ENCODE measurements at regions not wholly inside any gene's neighbourhood (a gene's known extent, or its start where the extent isn't known, plus 50 kb on each side); places are given as distances from the start of the nearest gene placed in this dataset.
"Not testable (repeated sequence)": the region's sequence is repeated elsewhere in the genome, so short reads cannot be mapped to it uniquely, and the experiment has no call there.

DNA sequence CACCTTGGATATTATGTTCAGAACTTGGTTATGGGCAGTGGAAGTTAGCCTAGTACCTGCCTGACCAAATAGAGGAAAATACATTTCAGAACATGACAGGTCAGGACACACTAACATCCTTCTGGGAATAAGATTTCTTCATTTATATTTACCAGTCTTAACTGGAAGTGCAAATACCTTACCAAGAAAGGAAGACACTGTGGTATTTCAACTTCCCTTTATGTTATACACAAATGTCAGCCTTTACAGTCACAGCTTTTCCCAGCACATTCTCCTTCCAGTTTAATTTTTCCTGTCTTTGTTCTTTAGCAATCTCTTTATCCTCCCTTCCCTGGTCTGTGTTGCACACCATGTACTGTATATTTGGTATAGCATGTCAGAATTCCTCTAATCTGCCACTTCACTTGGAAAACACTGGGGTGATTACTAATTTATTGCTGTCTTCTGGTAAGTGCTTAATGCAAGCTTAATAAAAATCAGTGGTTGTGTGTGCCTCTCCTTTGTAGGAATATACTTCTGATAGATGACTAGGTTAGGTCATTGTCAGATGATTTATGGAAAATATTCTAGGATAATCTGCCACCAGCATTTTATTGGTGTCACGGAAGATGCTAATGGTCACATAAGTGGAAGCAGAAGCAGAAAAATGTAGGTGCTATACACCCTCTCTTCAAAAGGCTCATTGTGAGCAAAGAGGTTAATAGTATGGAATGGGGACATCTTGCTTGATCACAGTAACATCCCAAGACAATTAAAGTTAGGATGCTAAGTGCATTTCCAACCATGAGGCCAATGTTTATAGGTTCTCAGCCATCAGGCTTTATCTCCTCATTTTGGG, 124.3 kb upstream of the STARD13 start:
- H3K4me3 ChIP-seq (replicated peaks; ENCODE audit: low read depth, low read length): no peak overlapping the region
- no peak for DNase-seq (ENCODE audit: extremely low read depth, low read depth)
- TF ChIP-seq, protein P1, sequence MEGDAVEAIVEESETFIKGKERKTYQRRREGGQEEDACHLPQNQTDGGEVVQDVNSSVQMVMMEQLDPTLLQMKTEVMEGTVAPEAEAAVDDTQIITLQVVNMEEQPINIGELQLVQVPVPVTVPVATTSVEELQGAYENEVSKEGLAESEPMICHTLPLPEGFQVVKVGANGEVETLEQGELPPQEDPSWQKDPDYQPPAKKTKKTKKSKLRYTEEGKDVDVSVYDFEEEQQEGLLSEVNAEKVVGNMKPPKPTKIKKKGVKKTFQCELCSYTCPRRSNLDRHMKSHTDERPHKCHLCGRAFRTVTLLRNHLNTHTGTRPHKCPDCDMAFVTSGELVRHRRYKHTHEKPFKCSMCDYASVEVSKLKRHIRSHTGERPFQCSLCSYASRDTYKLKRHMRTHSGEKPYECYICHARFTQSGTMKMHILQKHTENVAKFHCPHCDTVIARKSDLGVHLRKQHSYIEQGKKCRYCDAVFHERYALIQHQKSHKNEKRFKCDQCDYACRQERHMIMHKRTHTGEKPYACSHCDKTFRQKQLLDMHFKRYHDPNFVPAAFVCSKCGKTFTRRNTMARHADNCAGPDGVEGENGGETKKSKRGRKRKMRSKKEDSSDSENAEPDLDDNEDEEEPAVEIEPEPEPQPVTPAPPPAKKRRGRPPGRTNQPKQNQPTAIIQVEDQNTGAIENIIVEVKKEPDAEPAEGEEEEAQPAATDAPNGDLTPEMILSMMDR (IDR thresholded peaks at IDR 0.05; ENCODE audit: low read depth, low read length, missing control alignments): no peak

DNA sequence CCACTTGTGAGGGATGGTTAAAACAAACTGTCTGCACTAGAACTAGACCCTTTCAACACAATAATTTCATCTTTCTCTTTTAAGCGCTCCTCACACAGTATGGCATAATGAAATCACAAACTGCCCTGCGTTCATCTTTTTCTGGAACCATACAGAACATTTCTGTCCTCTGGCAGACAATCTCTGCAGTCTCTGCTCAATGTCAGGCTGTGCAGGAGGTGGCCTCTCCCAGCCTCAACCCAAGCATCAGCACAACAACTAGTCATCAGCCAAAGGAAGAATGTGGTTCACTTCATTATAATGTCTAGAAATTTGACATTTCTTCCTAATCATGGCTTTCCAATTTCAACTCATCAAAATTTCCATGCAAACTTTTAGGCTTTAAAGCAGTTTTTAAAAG, 125.1 kb upstream of the STARD13 start:
- TF ChIP-seq, protein P1 (IDR thresholded peaks at IDR 0.05; ENCODE audit: low read depth, low read length, missing control alignments): no peak
- no peak overlapping the region for H3K4me3 ChIP-seq (replicated peaks; ENCODE audit: low read depth, low read length)
- no peak for DNase-seq (ENCODE audit: extremely low read depth, low read depth)

DNA sequence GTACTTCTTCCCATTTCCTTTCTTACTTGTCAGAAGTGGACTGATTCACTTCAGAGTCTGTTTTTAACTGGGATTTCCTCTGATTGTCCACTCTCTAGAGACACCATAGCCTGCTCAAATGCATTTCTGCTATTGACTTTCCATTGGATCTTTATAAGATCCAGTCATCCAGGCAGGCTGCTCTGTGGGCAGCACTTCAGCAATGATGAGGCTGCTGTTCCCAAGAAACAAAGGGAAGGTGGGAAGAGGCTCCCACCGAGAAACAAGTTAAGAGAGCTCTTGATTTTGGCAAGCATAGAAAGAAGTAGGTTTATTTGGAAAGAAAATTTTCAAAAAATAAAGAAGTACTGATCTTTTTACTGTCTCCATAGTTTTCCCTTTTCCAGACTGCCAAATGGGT, 125.8 kb upstream of the STARD13 start:
- TF ChIP-seq, protein P1 (IDR thresholded peaks at IDR 0.05; ENCODE audit: low read depth, low read length, missing control alignments): no peak
- DNase-seq (ENCODE audit: extremely low read depth, low read depth): no peak
- no peak overlapping the region for H3K4me3 ChIP-seq (replicated peaks; ENCODE audit: low read depth, low read length)

DNA sequence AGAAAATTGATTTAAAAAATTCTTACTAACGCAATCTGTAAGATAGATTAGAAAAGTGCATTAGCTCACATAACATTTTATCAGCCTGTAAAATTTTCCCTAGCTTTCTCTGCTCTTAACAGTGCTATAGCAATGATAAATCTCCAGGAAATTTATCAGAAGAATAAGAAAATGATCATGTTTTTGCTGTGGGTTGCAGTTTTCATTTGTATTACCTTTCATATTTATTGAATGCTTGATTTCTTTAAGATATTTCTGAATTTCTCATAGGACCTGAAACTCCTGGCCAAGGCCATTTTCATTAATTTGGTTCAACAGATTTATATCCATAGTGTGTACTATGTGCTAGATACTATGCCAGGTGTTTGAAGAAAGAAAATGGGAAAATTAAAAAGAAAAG, 130.3 kb upstream of the STARD13 start:
- TF ChIP-seq, protein P1 (IDR thresholded peaks at IDR 0.05; ENCODE audit: low read depth, low read length, missing control alignments): no peak
- DNase-seq (ENCODE audit: extremely low read depth, low read depth): no peak
- H3K4me3 ChIP-seq (replicated peaks; ENCODE audit: low read depth, low read length): no peak overlapping the region

DNA sequence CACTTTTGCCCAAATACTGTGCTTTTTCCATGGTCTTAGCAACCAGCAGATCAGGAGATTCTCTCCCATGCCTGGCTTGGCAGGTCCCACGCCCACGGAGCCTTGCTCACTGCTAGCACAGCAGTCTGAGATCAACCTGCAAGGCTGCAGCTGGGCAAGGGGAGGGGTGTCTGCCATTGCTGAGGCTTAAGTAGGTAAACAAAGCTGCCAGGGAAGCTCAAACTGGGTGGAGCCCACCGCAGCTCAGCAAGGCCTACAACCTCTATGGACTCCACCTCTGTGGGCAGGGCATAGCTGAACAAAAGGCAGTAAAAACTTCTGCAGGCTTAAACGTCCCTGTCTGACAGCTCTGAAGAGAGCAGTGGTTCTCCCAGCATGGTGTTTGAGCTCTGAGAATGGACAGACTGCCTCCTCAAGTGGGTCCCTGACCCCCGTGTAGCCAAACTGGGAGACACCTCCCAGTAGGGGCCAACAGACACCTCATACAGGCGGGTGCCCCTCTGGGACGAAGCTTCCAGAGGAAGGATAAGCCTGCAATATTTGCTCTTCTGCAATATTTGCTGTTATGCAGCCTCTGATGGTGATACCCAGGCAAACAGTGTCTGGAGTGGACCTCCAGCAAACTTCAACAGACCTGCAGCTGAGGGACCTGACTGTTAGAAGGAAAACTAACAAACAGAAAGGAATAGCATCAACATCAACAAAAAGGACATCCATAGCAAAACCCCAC, 132.8 kb upstream of the STARD13 start:
- not testable (repeated sequence) for DNase-seq (ENCODE audit: extremely low read depth, low read depth); H3K4me3 ChIP-seq (replicated peaks; ENCODE audit: low read depth, low read length)

DNA sequence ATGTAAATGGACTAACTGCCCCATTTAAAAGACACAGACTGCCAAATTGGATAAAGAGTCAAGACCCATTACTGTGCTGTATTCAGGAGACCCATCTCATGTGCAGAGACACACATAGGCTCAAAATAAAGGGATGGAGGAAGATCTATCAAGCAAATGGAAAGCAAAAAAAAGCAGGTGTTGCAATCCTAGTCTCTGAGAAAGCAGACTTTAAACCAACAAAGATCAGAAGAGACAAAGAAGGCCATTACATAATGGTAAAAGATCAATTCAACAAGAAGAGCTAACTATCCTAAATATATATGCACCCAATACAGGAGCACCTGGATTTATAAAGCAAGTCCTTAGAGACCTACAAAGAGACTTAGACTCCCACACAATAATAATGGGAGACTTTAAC, 134.6 kb upstream of the STARD13 start:
- H3K4me3 ChIP-seq (replicated peaks; ENCODE audit: low read depth, low read length); DNase-seq (ENCODE audit: extremely low read depth, low read depth): not testable (repeated sequence)

DNA sequence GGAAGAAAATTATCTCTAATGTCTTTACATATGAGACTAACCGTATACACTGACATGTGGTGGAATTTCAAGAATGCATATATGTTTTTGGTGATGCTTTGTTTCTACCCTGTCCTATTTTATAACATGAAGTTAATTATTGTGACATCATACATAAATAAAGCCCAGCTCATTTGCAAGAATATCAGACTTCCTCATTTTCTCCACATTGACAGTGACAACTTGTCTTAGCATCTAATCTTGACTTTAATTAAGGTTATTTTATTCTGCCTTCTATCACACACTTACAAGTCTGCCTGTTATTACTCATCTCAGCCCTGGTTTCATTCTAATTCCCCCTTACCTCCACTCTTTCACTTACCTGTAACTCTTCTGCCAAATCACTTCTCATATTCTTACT, 140.6 kb upstream of the STARD13 start:
- TF ChIP-seq, protein P1 (IDR thresholded peaks at IDR 0.05; ENCODE audit: low read depth, low read length, missing control alignments): no peak
- no peak overlapping the region for H3K4me3 ChIP-seq (replicated peaks; ENCODE audit: low read depth, low read length)
- no peak for DNase-seq (ENCODE audit: extremely low read depth, low read depth)

Data from HFF-Myc (cell line).